H9 (cell line): ENCODE measurements at regions not wholly inside any gene's neighbourhood (a gene's known extent, or its start where the extent isn't known, plus 50 kb on each side); places are given as distances from the start of the nearest gene placed in this dataset.

Experiments
- DNase-seq: peaks from one replicate; pipeline ENCODE4 v3.0.0-alpha.2; 2017
- H2AFZ ChIP-seq: one replicate; pipeline ENCODE4 v1.6.1; 2013; ENCODE audit warnings: mild to moderate bottlenecking, low read length, control low read depth, moderate library complexity
- H2AK5ac ChIP-seq: 2 replicates; pipeline ENCODE4 v1.6.1; 2013; ENCODE audit warnings: low read length, control low read depth, mixed read lengths; ENCODE audit not compliant: insufficient read length
- H2BK120ac ChIP-seq: one replicate; pipeline ENCODE4 v1.6.1; 2013; ENCODE audit warnings: low read depth, mild to moderate bottlenecking, low read length, control low read depth, inconsistent platforms; ENCODE audit not compliant: poor library complexity, severe bottlenecking
- H2BK12ac ChIP-seq: 2 replicates; pipeline ENCODE4 v1.6.1; 2013; ENCODE audit warnings: low read length, control low read depth, mixed read lengths, low read depth; ENCODE audit not compliant: insufficient read length
- H2BK15ac ChIP-seq: 2 replicates; pipeline ENCODE4 v1.6.1; 2013; ENCODE audit warnings: low read depth, low read length, control low read depth
- H2BK20ac ChIP-seq: one replicate; pipeline ENCODE4 v1.6.1; 2013; ENCODE audit warnings: low read depth, mild to moderate bottlenecking, low read length, control low read depth, inconsistent platforms; ENCODE audit not compliant: poor library complexity, severe bottlenecking
- H2BK5ac ChIP-seq: 2 replicates; pipeline ENCODE4 v1.6.1; 2013; ENCODE audit warnings: low read length, control low read depth, mixed read lengths; ENCODE audit not compliant: insufficient read length
- H3K14ac ChIP-seq: 2 replicates; pipeline ENCODE4 v1.6.1; 2013; ENCODE audit warnings: low read length, control low read depth; ENCODE audit not compliant: insufficient read depth
- H3K18ac ChIP-seq: 2 replicates; pipeline ENCODE4 v1.6.1; 2013; ENCODE audit warnings: low read depth, mild to moderate bottlenecking, mixed read lengths, low read length, control low read depth; ENCODE audit not compliant: insufficient read length
- H3K23ac ChIP-seq: 2 replicates; pipeline ENCODE4 v1.6.1; 2013; ENCODE audit warnings: low read length, control low read depth, mixed read lengths, low read depth; ENCODE audit not compliant: insufficient read length
- H3K23me2 ChIP-seq: 2 replicates; pipeline ENCODE4 v1.6.1; 2013; ENCODE audit warnings: low read depth, mild to moderate bottlenecking, mixed read lengths, low read length, control low read depth; ENCODE audit not compliant: insufficient read length, poor library complexity, severe bottlenecking
- H3K27ac ChIP-seq: 2 replicates; pipeline ENCODE4 v1.5.1; 2013; ENCODE audit warnings: low read length, control low read depth, mixed read lengths, low read depth; ENCODE audit not compliant: insufficient read length
- H3K27me3 ChIP-seq: 2 replicates; pipeline ENCODE4 v1.6.1; 2013; ENCODE audit warnings: low read length, control low read depth, inconsistent platforms; ENCODE audit not compliant: insufficient read depth
- H3K4ac ChIP-seq: 2 replicates; pipeline ENCODE4 v1.6.1; 2013; ENCODE audit warnings: low read depth, mild to moderate bottlenecking, control low read depth, inconsistent platforms, low read length, moderate library complexity
- H3K4me1 ChIP-seq: 2 replicates; pipeline ENCODE4 v1.6.1; 2013; ENCODE audit warnings: low read length, control low read depth, inconsistent platforms; ENCODE audit not compliant: insufficient read depth
- H3K4me2 ChIP-seq: 2 replicates; pipeline ENCODE4 v1.6.1; 2013; ENCODE audit warnings: low read length, control low read depth, mixed read lengths; ENCODE audit not compliant: insufficient read length, insufficient read depth
- H3K56ac ChIP-seq: 2 replicates; pipeline ENCODE4 v1.6.1; 2013; ENCODE audit warnings: low read depth, mild to moderate bottlenecking, mixed read lengths, low read length, control low read depth; ENCODE audit not compliant: insufficient read length
- H3K79me1 ChIP-seq: 2 replicates; pipeline ENCODE4 v1.6.1; 2013; ENCODE audit warnings: low read depth, mild to moderate bottlenecking, moderate library complexity, low read length, control low read depth, inconsistent platforms; ENCODE audit not compliant: insufficient read depth, poor library complexity, severe bottlenecking
- H3K79me2 ChIP-seq: 2 replicates; pipeline ENCODE4 v1.6.1; 2013; ENCODE audit warnings: low read length, control low read depth, inconsistent platforms; ENCODE audit not compliant: insufficient read depth
- H3K9ac ChIP-seq: 2 replicates; pipeline ENCODE4 v1.6.1; 2013; ENCODE audit warnings: low read length, control low read depth, mixed read lengths; ENCODE audit not compliant: insufficient read length; ENCODE audit errors: extremely low read depth
- H3K9me3 ChIP-seq: one replicate; pipeline ENCODE4 v1.6.1; 2013; ENCODE audit warnings: low read depth, low read length, inconsistent platforms; ENCODE audit not compliant: control insufficient read depth
- H3T11ph ChIP-seq: one replicate; pipeline ENCODE4 v1.6.1; 2013; ENCODE audit warnings: mild to moderate bottlenecking, low read length, control low read depth, inconsistent platforms
- H4K20me1 ChIP-seq: one replicate; pipeline ENCODE4 v1.6.1; 2013; ENCODE audit not compliant: control insufficient read depth, insufficient read length, insufficient read depth
- H4K5ac ChIP-seq: 2 replicates; pipeline ENCODE4 v1.6.1; 2013; ENCODE audit warnings: low read depth, mild to moderate bottlenecking, mixed read lengths, low read length, control low read depth; ENCODE audit not compliant: insufficient read length
- H4K8ac ChIP-seq: replicated peaks from 2 replicates; pipeline ENCODE4 v1.6.1; 2013; ENCODE audit warnings: low read length, control low read depth, mixed read lengths, low read depth; ENCODE audit not compliant: insufficient read length
- H4K91ac ChIP-seq: 2 replicates; pipeline ENCODE4 v1.6.1; 2013; ENCODE audit warnings: low read depth, mild to moderate bottlenecking, moderate library complexity, mixed read lengths, low read length, control low read depth; ENCODE audit not compliant: insufficient read length
- H3K27ac Mint-ChIP-seq, 3 experiments: 2 replicates in 2 of 3; 3 replicates in 1 of 3; pipeline ENCODE4 v1.8.0; 2020 to 2021; ENCODE audit warnings: mixed read lengths in 3 of 3, mild to moderate bottlenecking in 1 of 3, moderate library complexity in 1 of 3
- H3K27me3 Mint-ChIP-seq: 2 replicates; pipeline ENCODE4 v1.8.0; 2021; ENCODE audit warnings: low read depth, mild to moderate bottlenecking, moderate library complexity, mixed read lengths
- H3K36me3 Mint-ChIP-seq, 3 experiments: 2 replicates in 2 of 3; 3 replicates in 1 of 3; pipeline ENCODE4 v1.8.0; 2020 to 2021; ENCODE audit warnings: low read depth in 3 of 3, mixed read lengths in 3 of 3; ENCODE audit not compliant: insufficient read depth in 1 of 3
- H3K4me1 Mint-ChIP-seq, 2 experiments: 2 replicates each; pipeline ENCODE4 v1.8.0; 2020; ENCODE audit warnings: mixed read lengths in 2 of 2
- H3K4me3 Mint-ChIP-seq, 2 experiments: 2 replicates in 1 of 2; 3 replicates in 1 of 2; pipeline ENCODE4 v1.8.0; 2020 to 2021; ENCODE audit warnings: mild to moderate bottlenecking in 2 of 2, mixed read lengths in 2 of 2, moderate library complexity in 1 of 2
- H3K9me3 Mint-ChIP-seq, 2 experiments: 2 replicates in 1 of 2; 3 replicates in 1 of 2; pipeline ENCODE4 v1.8.0; 2020; ENCODE audit warnings: mild to moderate bottlenecking in 2 of 2, mixed read lengths in 2 of 2, moderate library complexity in 1 of 2
- CTCF ChIP-seq: fragments of 200-600 bp; sonication (generic); conservative IDR thresholded peaks from 3 replicates; pipeline ENCODE4 v1.8.0; 2021; ENCODE audit warnings: antibody characterized with exemption, mild to moderate bottlenecking
- WGBS: extraction: QIAGEN DNeasy Blood & Tissue Kit; methylation state at CpG from one replicate; pipeline ENCODE4 v1.1.7; 2013; ENCODE audit warnings: missing lambda C conversion rate, low lambda C conversion rate, mixed read lengths; ENCODE audit not compliant: insufficient read length; ENCODE audit errors: extremely low coverage; 5-methylcytosine and 5-hydroxymethylcytosine counted together

GRCh38 chr13:42702716-42703115, 78.7 kb upstream of the FAM216B start:
- H3K4me1 Mint-ChIP-seq, result no peaks in the 10 kb centered on the region
- no peaks in the 10 kb centered on the region; the same call in 1 of the 2 replicates for H3K27me3 Mint-ChIP-seq
- H3K9me3 Mint-ChIP-seq, result no peaks in the 10 kb centered on the region
- Histone ChIP-seq H2BK15ac (no peak overlapping the region), H2BK5ac (no peak overlapping the region), H4K20me1 (no peaks in the 10 kb centered on the region), H3K27ac (no peak overlapping the region), H4K8ac (no peak overlapping the region), H3K4me1 (no peaks in the 10 kb centered on the region), H3K9me3 (no peaks in the 10 kb centered on the region), H3K79me2 (no peaks in the 10 kb centered on the region), H3K4me2 (no peak overlapping the region), H3K18ac (no peak overlapping the region), H4K91ac (no peak overlapping the region), H3K23ac (no peak overlapping the region), H3K14ac (no peak overlapping the region), H4K5ac (no peak overlapping the region), H3K23me2 (no peaks in the 10 kb centered on the region), H3K4ac (no peak overlapping the region), H2BK12ac (no peak overlapping the region), H2BK20ac (no peak overlapping the region), H2AFZ (no peak overlapping the region), H3T11ph (no peak overlapping the region), H3K27me3 (no peaks in the 10 kb centered on the region), H3K56ac (no peak overlapping the region), H3K79me1 (no peaks in the 10 kb centered on the region), H3K9ac (no peak overlapping the region), H2AK5ac (no peak overlapping the region), H2BK120ac (no peak overlapping the region)
- no peak for TF ChIP-seq CTCF
- no peak overlapping the region for H3K4me3 Mint-ChIP-seq
- H3K36me3 Mint-ChIP-seq, result no peaks in the 10 kb centered on the region; a peak in 2 of 7 replicates
- no CpG with 5 or more reads among the region's 2 CpGs for WGBS
- DNase-seq, result no peak
- H3K27ac Mint-ChIP-seq, result no peak overlapping the region
